GM18520 (cell line): ENCODE measurements at regions not wholly inside any gene's neighbourhood (a gene's known extent, or its start where the extent isn't known, plus 50 kb on each side); places are given as distances from the start of the nearest gene placed in this dataset.
"Not testable (repeated sequence)": the region's sequence is repeated elsewhere in the genome, so short reads cannot be mapped to it uniquely, and the experiment has no call there.

Source experiments
- ATAC-seq: cut with Tn5 transposase; IDR thresholded peaks from one replicate; pipeline ENCODE4 v1.9.1; 2021; ENCODE audit not compliant: unreplicated experiment

GRCh38 chr12:105862163-105862821 lies 276.5 kb downstream of the NUAK1 start:
- no peak for ATAC-seq

- no peak for ATAC-seq
Observed at GRCh38 chr12:105864316-105864715, 274.4 kb downstream of the NUAK1 start.

GRCh38 chr12:105864901-105865300 lies 273.9 kb downstream of the NUAK1 start:
- no peak for ATAC-seq

GRCh38 chr12:105865886-105866285 lies 272.9 kb downstream of the NUAK1 start:
- no peak for ATAC-seq

- ATAC-seq: no peak
Observed at GRCh38 chr12:105874121-105874520, 264.6 kb downstream of the NUAK1 start.

GRCh38 chr12:105876396-105876927 lies 262.3 kb downstream of the NUAK1 start:
- no peak for ATAC-seq

- ATAC-seq: no peak
Observed at GRCh38 chr12:105878964-105879363, 259.8 kb downstream of the NUAK1 start.

- no peak for ATAC-seq
Observed at GRCh38 chr12:105880824-105881388, 257.8 kb downstream of the NUAK1 start.

GRCh38 chr12:105882404-105882803 lies 256.4 kb downstream of the NUAK1 start:
- ATAC-seq: no peak

- no peak for ATAC-seq
Observed at GRCh38 chr12:105887131-105887530, 251.6 kb downstream of the NUAK1 start.

- ATAC-seq: no peak
Observed at GRCh38 chr12:105888696-105889095, 250.1 kb downstream of the NUAK1 start.

GRCh38 chr12:105892362-105892910 lies 246.3 kb downstream of the NUAK1 start:
- ATAC-seq: no peak

GRCh38 chr12:105895197-105895832 lies 243.4 kb downstream of the NUAK1 start:
- ATAC-seq: not testable (repeated sequence)

GRCh38 chr12:105897311-105897725 lies 241.4 kb downstream of the NUAK1 start:
- ATAC-seq: no peak

GRCh38 chr12:105898271-105898670 lies 240.5 kb downstream of the NUAK1 start:
- not testable (repeated sequence) for ATAC-seq

GRCh38 chr12:105899589-105899988 lies 239.2 kb downstream of the NUAK1 start:
- no peak for ATAC-seq

GRCh38 chr12:105906561-105906960 lies 232.2 kb downstream of the NUAK1 start:
- no peak for ATAC-seq

GRCh38 chr12:105907982-105908381 lies 230.8 kb downstream of the NUAK1 start:
- no peak for ATAC-seq

- no peak for ATAC-seq
Observed at GRCh38 chr12:105910030-105910429, 228.7 kb downstream of the NUAK1 start.

GRCh38 chr12:105911966-105912365 lies 226.8 kb downstream of the NUAK1 start:
- ATAC-seq: no peak

- no peak for ATAC-seq
Observed at GRCh38 chr12:105912882-105913678, 225.7 kb downstream of the NUAK1 start.
